ENCODE measurements at regions not wholly inside any gene's neighbourhood (a gene's known extent, or its start where the extent isn't known, plus 50 kb on each side); places are given as distances from the start of the nearest gene placed in this dataset.

GRCh38 chr15:47206358-47206978, 510.8 kb upstream of the SEMA6D start:
- no peak for DNase-seq (ENCODE audit: low read depth)

- no peak for DNase-seq (ENCODE audit: low read depth)
Observed at GRCh38 chr15:47209591-47209990, 507.7 kb upstream of the SEMA6D start.

DNA sequence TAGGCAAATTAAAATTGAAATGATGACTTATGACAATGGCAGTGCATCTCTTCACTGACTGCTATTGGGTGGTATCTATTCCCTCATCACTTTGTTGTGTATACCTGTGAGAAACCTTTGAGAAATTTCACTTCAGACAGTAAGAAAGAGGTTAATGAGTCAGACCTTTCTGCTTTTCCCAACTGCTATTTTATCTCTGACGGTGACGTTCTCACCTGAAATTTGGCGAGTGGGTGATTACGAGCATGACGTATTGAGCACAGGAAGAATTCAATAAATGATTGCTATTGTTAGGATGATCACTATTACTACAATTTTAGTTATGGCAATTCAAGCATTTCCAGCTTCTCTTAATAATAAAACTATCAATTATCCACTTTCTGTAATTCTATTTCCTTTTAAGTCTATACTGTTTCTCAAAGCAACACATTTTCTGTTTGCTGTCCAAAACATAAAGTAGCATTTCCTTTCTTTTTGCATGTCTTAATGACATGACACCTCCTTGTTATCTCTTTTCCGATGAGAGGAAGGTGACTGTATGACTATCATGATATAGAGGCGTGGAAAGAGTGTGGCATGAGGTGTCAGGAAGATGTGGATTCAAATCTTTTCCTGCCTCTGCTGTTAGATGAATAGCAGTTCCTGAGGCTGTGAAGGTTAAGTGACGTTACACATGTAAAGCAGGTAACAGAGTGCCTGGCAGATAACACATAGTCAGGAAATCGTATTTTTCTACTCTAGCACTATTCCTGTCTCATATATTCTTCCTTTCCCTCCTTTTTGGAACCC, 504.9 kb upstream of the SEMA6D start:
- no peak for DNase-seq (ENCODE audit: low read depth)

GRCh38 chr15:47213883-47214282, 503.4 kb upstream of the SEMA6D start:
- DNase-seq (ENCODE audit: low read depth), result no peak

- DNase-seq (ENCODE audit: low read depth), result no peak
Observed at GRCh38 chr15:47218295-47218694, 499.0 kb upstream of the SEMA6D start.

GRCh38 chr15:47244361-47244760, 472.9 kb upstream of the SEMA6D start:
- DNase-seq (ENCODE audit: low read depth), result no peak

- DNase-seq (ENCODE audit: low read depth), result no peak
Observed at GRCh38 chr15:47246317-47246716, 471.0 kb upstream of the SEMA6D start.

- no peak for DNase-seq (ENCODE audit: low read depth)
Observed at GRCh38 chr15:47258521-47258920, 458.8 kb upstream of the SEMA6D start.

DNA sequence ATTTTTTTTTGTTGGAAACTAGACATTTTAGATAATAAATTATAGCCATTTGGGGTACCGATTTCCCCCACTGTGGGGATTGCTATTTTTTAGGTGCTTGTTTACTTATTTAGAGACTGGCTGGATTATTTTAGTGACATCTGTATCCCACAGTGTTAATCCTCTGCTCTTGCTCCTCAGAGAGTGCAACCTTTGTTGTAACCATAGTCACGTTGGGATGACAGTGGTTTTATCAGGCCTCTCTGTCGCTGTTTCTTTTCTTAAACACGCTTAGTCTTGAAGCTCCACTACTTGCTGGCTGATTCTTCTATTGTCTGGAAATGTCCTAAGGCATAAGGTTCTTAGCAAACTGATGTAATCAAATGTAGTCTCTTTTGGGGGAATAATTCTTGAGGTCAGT, 451.6 kb upstream of the SEMA6D start:
- no peak for DNase-seq (ENCODE audit: low read depth)

DNA sequence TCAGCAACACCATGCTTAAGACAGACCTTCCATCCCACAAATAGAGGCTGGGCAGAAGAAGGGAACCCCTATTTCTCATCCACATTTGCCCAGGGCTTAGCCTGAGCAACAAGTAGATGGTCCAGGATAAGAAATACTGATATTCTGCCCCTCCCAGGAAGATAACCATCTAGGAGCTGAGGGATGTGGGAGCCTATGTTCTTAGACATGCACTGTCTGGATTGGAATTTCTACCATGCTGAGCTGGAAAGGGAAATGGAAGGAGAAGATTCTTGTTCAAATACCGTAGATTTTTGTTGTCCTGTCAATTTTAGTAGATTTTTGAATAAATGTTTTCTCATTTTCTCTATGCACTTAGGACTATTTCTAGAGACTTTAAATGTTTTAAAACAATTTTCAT, 450.7 kb upstream of the SEMA6D start:
- DNase-seq (ENCODE audit: low read depth), result no peak

- no peak for DNase-seq (ENCODE audit: low read depth)
Observed at GRCh38 chr15:47273864-47274263, 443.4 kb upstream of the SEMA6D start.

DNA sequence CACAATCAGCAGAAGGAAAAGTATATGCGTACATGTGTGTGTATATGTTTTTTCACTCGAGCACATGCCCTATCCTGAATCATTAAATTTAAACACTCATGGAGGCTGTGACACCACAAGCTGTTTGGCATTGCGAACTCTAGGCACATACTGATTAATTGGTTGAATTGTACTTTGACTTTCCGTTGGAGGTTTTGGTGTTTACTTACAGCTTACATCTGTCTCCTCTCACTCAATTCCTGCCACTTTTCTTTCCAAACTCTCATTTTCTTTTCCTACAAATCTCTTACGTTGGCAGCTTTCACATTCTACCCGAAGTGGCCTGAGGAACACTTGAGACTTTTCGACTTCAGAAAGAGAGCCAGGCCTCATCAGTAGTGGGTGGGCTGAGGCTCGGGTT, 434.1 kb upstream of the SEMA6D start:
- DNase-seq (ENCODE audit: low read depth), result no peak

DNA sequence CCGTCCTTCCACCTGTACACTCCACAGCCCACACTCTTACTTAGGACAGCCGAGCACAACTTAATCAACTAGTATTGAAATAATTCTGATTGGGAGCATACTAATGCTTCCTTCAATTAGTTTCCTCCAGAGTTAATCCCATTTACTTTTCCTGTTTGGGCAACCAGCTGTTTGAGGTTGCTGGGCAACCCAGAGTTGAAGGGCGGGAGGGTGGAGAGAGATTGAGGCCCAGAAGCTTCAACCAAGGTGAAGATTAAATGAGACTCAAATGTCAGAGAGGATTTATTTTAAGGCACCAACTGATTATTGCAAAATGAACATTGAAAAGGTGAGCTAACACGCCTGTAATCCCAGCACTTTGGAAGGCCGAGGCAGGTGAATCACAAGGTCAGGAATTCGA, 428.5 kb upstream of the SEMA6D start:
- no peak for DNase-seq (ENCODE audit: low read depth)

- DNase-seq (ENCODE audit: low read depth), result no peak
Observed at GRCh38 chr15:47289656-47290055, 427.6 kb upstream of the SEMA6D start.

DNA sequence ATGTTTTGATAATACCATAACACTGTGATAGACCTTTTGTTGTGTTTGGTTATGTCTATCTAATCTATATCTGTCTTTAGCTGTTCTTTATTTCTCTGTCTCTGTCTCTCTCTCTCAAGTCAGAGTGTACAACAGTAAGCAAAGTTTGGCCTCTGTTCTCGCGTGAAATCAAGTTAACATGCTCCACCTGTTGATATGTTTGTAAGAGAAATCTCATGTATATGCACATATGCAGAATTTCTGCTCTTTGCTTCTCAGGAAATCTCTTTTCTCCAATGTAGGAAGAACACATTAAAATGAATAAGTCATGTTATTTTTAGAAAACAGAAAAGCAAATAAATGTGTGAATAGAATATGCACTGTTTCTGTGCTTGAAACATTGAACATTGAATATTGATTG, 425.5 kb upstream of the SEMA6D start:
- no peak for DNase-seq (ENCODE audit: low read depth)

GRCh38 chr15:47292638-47293190, 424.6 kb upstream of the SEMA6D start:
- DNase-seq (ENCODE audit: low read depth), result no peak

DNA sequence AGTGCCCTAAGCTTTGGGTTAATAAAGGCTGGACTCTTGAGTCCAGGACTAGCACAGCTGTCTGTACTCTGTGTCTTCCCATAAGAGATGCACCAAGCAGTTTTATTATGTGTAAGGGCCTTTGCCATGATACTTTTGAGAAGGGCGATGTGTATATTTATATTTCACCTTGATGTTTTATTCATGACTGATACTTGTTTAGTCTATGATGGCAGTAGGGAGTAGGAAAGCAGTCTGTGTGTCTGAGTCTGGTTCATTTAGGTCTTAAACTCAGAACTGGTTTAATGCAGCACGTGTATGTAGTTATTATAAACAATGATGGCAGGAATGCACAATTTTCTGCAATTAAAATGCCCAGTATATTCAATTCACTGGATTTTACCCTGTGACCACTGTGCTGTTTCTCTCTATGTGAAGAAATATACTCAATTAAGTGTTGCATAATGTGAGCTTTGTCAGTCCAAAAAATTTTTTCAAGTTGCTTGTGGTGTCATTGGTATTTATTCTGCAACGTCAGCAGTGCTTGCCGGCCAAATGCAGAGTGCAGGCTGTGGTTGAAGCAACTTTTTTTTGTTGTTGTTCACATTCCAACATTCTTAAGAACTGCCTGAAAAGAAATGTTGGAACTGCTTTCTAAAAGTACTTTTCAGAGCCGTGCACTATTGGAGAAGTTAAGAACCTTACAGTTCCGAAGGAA, 423.7 kb upstream of the SEMA6D start:
- DNase-seq (ENCODE audit: low read depth), result peak; percentile 35

- DNase-seq (ENCODE audit: low read depth), result no peak
Observed at GRCh38 chr15:47294765-47295259, 422.5 kb upstream of the SEMA6D start.

- DNase-seq (ENCODE audit: low read depth), result peak; percentile 23
Observed at GRCh38 chr15:47296881-47297280, 420.4 kb upstream of the SEMA6D start.

GRCh38 chr15:47299846-47300434, 417.4 kb upstream of the SEMA6D start:
- DNase-seq (ENCODE audit: low read depth), result no peak

GRCh38 chr15:47300596-47300995, 416.7 kb upstream of the SEMA6D start:
- no peak for DNase-seq (ENCODE audit: low read depth)

DNA sequence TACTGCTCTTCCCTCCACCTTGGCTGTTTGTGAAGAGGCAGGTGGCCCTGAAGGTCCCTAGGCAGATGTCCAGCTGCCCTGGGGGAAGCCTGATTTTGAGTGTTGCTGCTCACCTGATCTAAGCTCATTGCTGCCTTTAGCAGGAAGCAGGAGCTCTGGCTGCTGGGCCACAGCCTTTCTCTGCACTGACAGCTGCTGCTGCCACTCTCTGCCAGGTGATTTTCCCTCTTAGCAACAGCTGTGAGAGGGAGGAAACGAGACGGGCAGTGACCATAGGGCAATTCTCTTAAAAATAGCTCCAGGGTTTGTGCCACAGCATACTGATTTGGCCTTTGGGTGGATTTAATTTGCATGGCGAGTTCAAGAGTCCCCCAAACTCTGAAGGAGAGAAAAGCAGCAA, 415.8 kb upstream of the SEMA6D start:
- DNase-seq (ENCODE audit: low read depth), result no peak

All from RPMI7951 (cell line).